IMR-90 (cell line): ENCODE measurements at regions not wholly inside any gene's neighbourhood (a gene's known extent, or its start where the extent isn't known, plus 50 kb on each side); places are given as distances from the start of the nearest gene placed in this dataset.

Source experiments
- ATAC-seq: fragments of 200-7000 bp; cut with Tn5 transposase; 2 replicates; pipeline ENCODE4 v1.9.1; 2020; ENCODE audit warnings: low read depth, mild to moderate bottlenecking, moderate library complexity
- BruUV-seq: library from RNA; stranded (reverse); fragments of 400-500 nt; replicated peaks from 2 replicates; lab custom pipeline; 2021; lab: Mats Ljungman, UMichigan
- CTCF ChIA-PET: fragments of 300-600 bp; formaldehyde crosslinking; extraction: SDS; loops from one replicate; lab custom pipeline; 2021; ENCODE audit warnings: antibody characterized with exemption; lab: Yijun Ruan, JAX
- POLR2A ChIA-PET: fragments of 300-600 bp; sonication (Branson Sonifier 250); formaldehyde crosslinking; loops from one replicate; lab custom pipeline; 2022; ENCODE audit warnings: antibody characterized with exemption; ENCODE audit not compliant: unreplicated experiment; lab: Charles Lee
- DNase-seq: peaks from one replicate; pipeline ENCODE4 v3.0.0; 2013
- H2AFZ ChIP-seq: replicated peaks from 2 replicates; pipeline ENCODE3; 2013; ENCODE audit warnings: low read length, mild to moderate bottlenecking; ENCODE audit not compliant: poor library complexity
- H2AK5ac ChIP-seq: 2 replicates; pipeline ENCODE4 v1.6.1; 2013; ENCODE audit warnings: low read depth, low read length, inconsistent platforms
- H2AK9ac ChIP-seq: replicated peaks from 2 replicates; pipeline ENCODE3; 2013; ENCODE audit warnings: mild to moderate bottlenecking, low read depth, low read length, moderate library complexity; ENCODE audit not compliant: poor library complexity
- H2BK120ac ChIP-seq: 2 replicates; pipeline ENCODE4 v1.6.1; 2013; ENCODE audit warnings: low read depth, low read length, inconsistent platforms
- H2BK15ac ChIP-seq: 3 replicates; pipeline ENCODE4 v1.6.1; 2013; ENCODE audit warnings: low read depth, low read length, inconsistent platforms
- H2BK20ac ChIP-seq: 2 replicates; pipeline ENCODE4 v1.6.1; 2013; ENCODE audit warnings: low read depth, mild to moderate bottlenecking, inconsistent platforms, low read length, moderate library complexity
- H2BK5ac ChIP-seq: 2 replicates; pipeline ENCODE4 v1.6.1; 2013; ENCODE audit warnings: mild to moderate bottlenecking, low read depth, low read length, inconsistent platforms; ENCODE audit not compliant: poor library complexity, severe bottlenecking
- H3K14ac ChIP-seq: replicated peaks from 2 replicates; pipeline ENCODE4 v1.6.1; 2013; ENCODE audit warnings: low read depth, low read length, inconsistent platforms
- H3K18ac ChIP-seq: 2 replicates; pipeline ENCODE4 v1.6.1; 2013; ENCODE audit warnings: low read depth, low read length, control low read depth
- H3K23ac ChIP-seq: 2 replicates; pipeline ENCODE4 v1.6.1; 2013; ENCODE audit warnings: low read depth, low read length, inconsistent platforms
- H3K27ac ChIP-seq: 2 replicates; pipeline ENCODE4 v1.5.1; 2013; ENCODE audit warnings: mild to moderate bottlenecking, control low read depth, low read length; ENCODE audit not compliant: insufficient read depth
- H3K27me3 ChIP-seq: 2 replicates; pipeline ENCODE4 v1.6.1; 2013; ENCODE audit warnings: low read length; ENCODE audit not compliant: control insufficient read depth, insufficient read depth
- H3K36me3 ChIP-seq: 2 replicates; pipeline ENCODE4 v1.6.1; 2013; ENCODE audit warnings: low read length, mixed read lengths; ENCODE audit not compliant: control insufficient read depth, insufficient read depth
- H3K4ac ChIP-seq: 2 replicates; pipeline ENCODE4 v1.6.1; 2013; ENCODE audit warnings: low read depth, low read length, inconsistent platforms
- H3K4me1 ChIP-seq: 2 replicates; pipeline ENCODE4 v1.6.1; 2013; ENCODE audit warnings: low read length, mixed read lengths; ENCODE audit not compliant: control insufficient read depth, insufficient read depth
- H3K4me2 ChIP-seq: 2 replicates; pipeline ENCODE4 v1.6.1; 2013; ENCODE audit warnings: low read depth, mild to moderate bottlenecking, control low read depth, low read length, moderate library complexity
- H3K4me3 ChIP-seq: 2 replicates; pipeline ENCODE4 v1.5.1; 2013; ENCODE audit warnings: low read depth, mild to moderate bottlenecking, control low read depth, low read length, moderate library complexity; ENCODE audit not compliant: insufficient read depth
- H3K56ac ChIP-seq: 2 replicates; pipeline ENCODE4 v1.6.1; 2013; ENCODE audit warnings: low read length, inconsistent platforms; ENCODE audit not compliant: insufficient read depth; ENCODE audit errors: extremely low read depth
- H3K79me1 ChIP-seq, 2 experiments: 2 replicates each; pipeline ENCODE4 v1.6.1; 2013; ENCODE audit warnings: low read length in 2 of 2, inconsistent platforms in 1 of 2, low read depth in 1 of 2
- H3K9ac ChIP-seq: 2 replicates; pipeline ENCODE4 v1.6.1; 2013; ENCODE audit warnings: low read depth, low read length, control low read depth
- H3K9me1 ChIP-seq: 2 replicates; pipeline ENCODE4 v1.6.1; 2013; ENCODE audit warnings: low read length, inconsistent platforms; ENCODE audit not compliant: insufficient read depth
- H3K9me3 ChIP-seq: 2 replicates; pipeline ENCODE4 v1.6.1; 2013; ENCODE audit warnings: low read length; ENCODE audit not compliant: control insufficient read depth, insufficient read depth
- H4K20me1 ChIP-seq: 2 replicates; pipeline ENCODE4 v1.6.1; 2013; ENCODE audit warnings: low read length, inconsistent platforms; ENCODE audit not compliant: insufficient read depth
- H4K5ac ChIP-seq: 2 replicates; pipeline ENCODE4 v1.6.1; 2013; ENCODE audit warnings: mild to moderate bottlenecking, low read depth, low read length, control low read depth
- H4K8ac ChIP-seq, 2 experiments: 2 replicates each; pipeline ENCODE4 v1.6.1; 2013; ENCODE audit warnings: low read depth in 2 of 2, low read length in 2 of 2, control low read depth in 1 of 2, inconsistent platforms in 1 of 2
- H4K91ac ChIP-seq: 2 replicates; pipeline ENCODE4 v1.6.1; 2013; ENCODE audit warnings: low read depth, low read length, inconsistent platforms; ENCODE audit not compliant: insufficient read depth
- BHLHE40 ChIP-seq: fragments of 150-350 bp; IDR thresholded peaks from 2 replicates; pipeline ENCODE4 v1.6.1; 2016; ENCODE audit warnings: mild to moderate bottlenecking, low read depth, low read length
- CEBPB ChIP-seq: IDR thresholded peaks from 2 replicates; pipeline ENCODE4 v1.6.1; 2012; ENCODE audit warnings: low read depth, low read length, improper control_type of control experiment
- CHD1 ChIP-seq: IDR thresholded peaks from 2 replicates; pipeline ENCODE4 v1.6.1; 2012; ENCODE audit warnings: low read depth, low read length, improper control_type of control experiment
- ELK1 ChIP-seq: fragments of 150-350 bp; IDR thresholded peaks from 2 replicates; pipeline ENCODE4 v1.6.1; 2016; ENCODE audit warnings: low read depth, mild to moderate bottlenecking, low read length, moderate library complexity, borderline replicate concordance
- FOS ChIP-seq: fragments of 150-350 bp; IDR thresholded peaks from 2 replicates; pipeline ENCODE4 v1.6.1; 2016; ENCODE audit warnings: low read depth, low read length
- MAFK ChIP-seq: IDR thresholded peaks from 2 replicates; pipeline ENCODE4 v1.6.1; 2012; ENCODE audit warnings: low read depth, low read length, improper control_type of control experiment
- MAZ ChIP-seq: IDR thresholded peaks from 2 replicates; pipeline ENCODE4 v1.6.1; 2012; ENCODE audit warnings: low read depth, mild to moderate bottlenecking, low read length, improper control_type of control experiment, moderate library complexity, borderline replicate concordance
- MXI1 ChIP-seq: IDR thresholded peaks from 2 replicates; pipeline ENCODE4 v1.6.1; 2012; ENCODE audit warnings: low read depth, mild to moderate bottlenecking, low read length, moderate library complexity, borderline replicate concordance
- RAD21 ChIP-seq: IDR thresholded peaks from 2 replicates; pipeline ENCODE4 v1.6.1; 2012; ENCODE audit warnings: low read length, improper control_type of control experiment
- RCOR1 ChIP-seq: IDR thresholded peaks from 2 replicates; pipeline ENCODE4 v1.6.1; 2012; ENCODE audit warnings: mild to moderate bottlenecking, low read length, improper control_type of control experiment; ENCODE audit not compliant: insufficient replicate concordance
- RFX5 ChIP-seq: IDR thresholded peaks from 2 replicates; pipeline ENCODE4 v1.8.0; 2012; ENCODE audit warnings: low read depth, mild to moderate bottlenecking, low read length, moderate library complexity
- SMC3 ChIP-seq: fragments of 150-350 bp; IDR thresholded peaks from 2 replicates; pipeline ENCODE4 v1.6.1; 2016; ENCODE audit warnings: low read depth, mild to moderate bottlenecking, antibody characterized with exemption, low read length, moderate library complexity
- USF2 ChIP-seq: fragments of 150-350 bp; IDR thresholded peaks from 2 replicates; pipeline ENCODE4 v1.6.1; 2017; ENCODE audit warnings: mild to moderate bottlenecking, antibody characterized with exemption, low read length, low read depth
- WGBS, 2 experiments: methylation state at CpG; one replicate each; pipeline versions ENCODE4 v1.1.5 to v1.1.7; 2013; ENCODE audit warnings: missing lambda C conversion rate in 2 of 2; ENCODE audit not compliant: insufficient read length in 1 of 2; ENCODE audit errors: extremely low coverage in 2 of 2; 5-methylcytosine and 5-hydroxymethylcytosine counted together
- dilution Hi-C: fragments of 300-500 bp; cut with HindIII; formaldehyde crosslinking; loops from one replicate; pipeline ENCODE4 v1.14.3; 2018; ENCODE audit warnings: low sequenced_read_pairs; ENCODE audit not compliant: unreplicated experiment
- in situ Hi-C: fragments of 300-500 bp; cut with MboI; formaldehyde crosslinking; loops from 3 replicates; pipeline ENCODE4 v1.14.3; 2019; ENCODE audit warnings: low sequenced_read_pairs, inconsistent platforms, mixed read lengths
- intact Hi-C: fragments of 100-400 bp; cut with micrococcal nuclease; formaldehyde crosslinking; loops from 2 replicates; pipeline ENCODE4 v1.10.0; 2022
- TF ChIP-seq, protein P1 (sequence below): conservative IDR thresholded peaks from 2 replicates; pipeline ENCODE4 v1.5.1; 2012; ENCODE audit warnings: mild to moderate bottlenecking, low read depth, low read length, improper control_type of control experiment

- Histone ChIP-seq H2BK5ac (no peak overlapping the region), H3K27me3 (no peaks in the 10 kb centered on the region)
- POLR2A ChIA-PET = no interaction called here
- TF ChIP-seq MXI1 (no peak), FOS (no peak), MAFK (no peak), CHD1 (no peak), ELK1 (no peak), RAD21 (peak; percentile 87), RFX5 (no peak), RCOR1 (no peak), MAZ (no peak), CEBPB (no peak), USF2 (no peak), SMC3 (peak; percentile 74), BHLHE40 (no peak)
- TF ChIP-seq, protein P1, sequence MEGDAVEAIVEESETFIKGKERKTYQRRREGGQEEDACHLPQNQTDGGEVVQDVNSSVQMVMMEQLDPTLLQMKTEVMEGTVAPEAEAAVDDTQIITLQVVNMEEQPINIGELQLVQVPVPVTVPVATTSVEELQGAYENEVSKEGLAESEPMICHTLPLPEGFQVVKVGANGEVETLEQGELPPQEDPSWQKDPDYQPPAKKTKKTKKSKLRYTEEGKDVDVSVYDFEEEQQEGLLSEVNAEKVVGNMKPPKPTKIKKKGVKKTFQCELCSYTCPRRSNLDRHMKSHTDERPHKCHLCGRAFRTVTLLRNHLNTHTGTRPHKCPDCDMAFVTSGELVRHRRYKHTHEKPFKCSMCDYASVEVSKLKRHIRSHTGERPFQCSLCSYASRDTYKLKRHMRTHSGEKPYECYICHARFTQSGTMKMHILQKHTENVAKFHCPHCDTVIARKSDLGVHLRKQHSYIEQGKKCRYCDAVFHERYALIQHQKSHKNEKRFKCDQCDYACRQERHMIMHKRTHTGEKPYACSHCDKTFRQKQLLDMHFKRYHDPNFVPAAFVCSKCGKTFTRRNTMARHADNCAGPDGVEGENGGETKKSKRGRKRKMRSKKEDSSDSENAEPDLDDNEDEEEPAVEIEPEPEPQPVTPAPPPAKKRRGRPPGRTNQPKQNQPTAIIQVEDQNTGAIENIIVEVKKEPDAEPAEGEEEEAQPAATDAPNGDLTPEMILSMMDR = peak; percentile 84
Measured at GRCh38 chr3:153768561-153769469, 352.4 kb upstream of the ARHGEF26 start.

More at GRCh38 chr3:153768561-153769469, 352.4 kb upstream of the ARHGEF26 start:
- no peaks in the 10 kb centered on the region for H3K4me1 ChIP-seq
- no peak overlapping the region for H4K91ac ChIP-seq
- CTCF ChIA-PET = interaction anchor here (0.6 to 0.8 kb wide), 4 partner anchors 85 to 608 kb away, joined by 3 read pairs; no protein-coding TSS in a partner anchor
- in situ Hi-C loops (loop anchor here (5.0 to 25.0 kb wide), 2 partner anchors 607 to 742 kb away; partner anchors contain the start of gene RAP2B), dilution Hi-C loops (no loop called here), intact Hi-C loops (loop anchor here (1.0 kb wide), 3 partner anchors 606 to 743 kb away; no protein-coding TSS in a partner anchor)
- no peak overlapping the region for H3K27ac ChIP-seq
- no peaks in the 10 kb centered on the region for H4K20me1 ChIP-seq
- no peak overlapping the region for H3K4me3 ChIP-seq
- H2AFZ ChIP-seq = no peak overlapping the region
- no peak overlapping the region for H3K23ac ChIP-seq
- peak; percentile 100 for ATAC-seq
- H4K8ac ChIP-seq = no peak overlapping the region
- no peaks in the 10 kb centered on the region for H3K79me1 ChIP-seq
- H2AK9ac ChIP-seq = no peak overlapping the region
- H3K36me3 ChIP-seq = no peaks in the 10 kb centered on the region
- H4K5ac ChIP-seq = no peak overlapping the region
- no CpG with 5 or more reads among the region's 5 CpGs for WGBS, 2 experiments
- H2BK15ac ChIP-seq = no peak overlapping the region
- peak; percentile 61 for DNase-seq
- no TSS peak for BruUV-seq
- no peak overlapping the region for H2AK5ac ChIP-seq
- no peaks in the 10 kb centered on the region for H3K9me1 ChIP-seq
- H3K18ac ChIP-seq = no peak overlapping the region
- no peak overlapping the region for H3K56ac ChIP-seq
- no peak overlapping the region for H3K14ac ChIP-seq
- H3K9me3 ChIP-seq = no peaks in the 10 kb centered on the region
- no peak overlapping the region for H3K9ac ChIP-seq
- no peak overlapping the region for H2BK20ac ChIP-seq
- no peak overlapping the region for H3K4ac ChIP-seq
- H3K4me2 ChIP-seq = no peak overlapping the region
- H2BK120ac ChIP-seq = no peak overlapping the region
